Neural progenitor cell (in vitro differentiated cells): ENCODE measurements at regions not wholly inside any gene's neighbourhood (a gene's known extent, or its start where the extent isn't known, plus 50 kb on each side); places are given as distances from the start of the nearest gene placed in this dataset.

ENCODE experiments used
- DNase-seq: peaks from one replicate; pipeline ENCODE4 v3.0.0-alpha.2; 2016; ENCODE audit warnings: low spot score
- H2AFZ ChIP-seq: fragments of 200-600 bp; sonication (generic); replicated peaks from 2 replicates; pipeline ENCODE4 v1.6.1; 2016; ENCODE audit warnings: antibody characterized with exemption
- H3F3A ChIP-seq: fragments of 200-600 bp; sonication (generic); 2 replicates; pipeline ENCODE4 v1.6.1; 2016; ENCODE audit warnings: antibody characterized with exemption, low read depth
- H3K27ac ChIP-seq: fragments of 200-600 bp; sonication (generic); 2 replicates; pipeline ENCODE4 v1.5.1; 2016; ENCODE audit warnings: mild to moderate bottlenecking
- H3K27me3 ChIP-seq: fragments of 200-600 bp; sonication (generic); 2 replicates; pipeline ENCODE4 v1.6.1; 2016; ENCODE audit warnings: mild to moderate bottlenecking, moderate library complexity
- H3K36me3 ChIP-seq: fragments of 200-600 bp; sonication (generic); 2 replicates; pipeline ENCODE4 v1.5.1; 2016
- H3K4me1 ChIP-seq: fragments of 200-600 bp; sonication (generic); 2 replicates; pipeline ENCODE4 v1.6.1; 2016; ENCODE audit warnings: mixed run types
- H3K4me2 ChIP-seq: fragments of 200-600 bp; sonication (generic); 2 replicates; pipeline ENCODE4 v1.6.1; 2016
- H3K4me3 ChIP-seq: fragments of 200-600 bp; sonication (generic); 2 replicates; pipeline ENCODE4 v1.5.1; 2016
- H3K79me2 ChIP-seq: fragments of 200-600 bp; sonication (generic); 2 replicates; pipeline ENCODE4 v1.6.1; 2016; ENCODE audit warnings: low read depth
- H3K9ac ChIP-seq: fragments of 200-600 bp; sonication (generic); 2 replicates; pipeline ENCODE4 v1.6.1; 2016
- H3K9me3 ChIP-seq: fragments of 200-600 bp; sonication (generic); 2 replicates; pipeline ENCODE4 v1.5.1; 2016; ENCODE audit warnings: low read depth
- H4K20me1 ChIP-seq: fragments of 200-600 bp; sonication (generic); 2 replicates; pipeline ENCODE4 v1.6.1; 2016; ENCODE audit warnings: low read depth
- H3K27ac Mint-ChIP-seq: 3 replicates; pipeline ENCODE4 v1.8.0; 2021; ENCODE audit warnings: mixed read lengths
- H3K27me3 Mint-ChIP-seq: 2 replicates; pipeline ENCODE4 v1.8.0; 2022; ENCODE audit warnings: low read depth, mild to moderate bottlenecking, inconsistent platforms, moderate library complexity, mixed read lengths; ENCODE audit not compliant: insufficient read depth
- H3K36me3 Mint-ChIP-seq: 3 replicates; pipeline ENCODE4 v1.8.0; 2021; ENCODE audit warnings: mixed read lengths
- H3K4me1 Mint-ChIP-seq: 3 replicates; pipeline ENCODE4 v1.8.0; 2021; ENCODE audit warnings: mixed read lengths
- H3K4me3 Mint-ChIP-seq: 3 replicates; pipeline ENCODE4 v1.8.0; 2021; ENCODE audit warnings: mild to moderate bottlenecking, moderate library complexity, mixed read lengths
- H3K9me3 Mint-ChIP-seq: 3 replicates; pipeline ENCODE4 v1.8.0; 2020; ENCODE audit warnings: mixed read lengths
- CTCF ChIP-seq: fragments of 200-600 bp; sonication (generic); IDR thresholded peaks from 2 replicates; pipeline ENCODE4 v1.5.1; 2017; ENCODE audit warnings: antibody characterized with exemption, mild to moderate bottlenecking
- EZH2 ChIP-seq: fragments of 200-600 bp; sonication (generic); IDR thresholded peaks from 2 replicates; pipeline ENCODE4 v1.6.1; 2017; ENCODE audit warnings: antibody characterized with exemption, mild to moderate bottlenecking, moderate library complexity
- EZH2phosphoT487 ChIP-seq: fragments of 200-600 bp; sonication (generic); IDR thresholded peaks from 2 replicates; pipeline ENCODE4 v1.6.1; 2017; ENCODE audit warnings: antibody characterized with exemption

- H3K9me3 Mint-ChIP-seq: no peaks in the 10 kb centered on the region
- no peak overlapping the region for H3K27ac Mint-ChIP-seq
- H3K4me3 Mint-ChIP-seq: no peak overlapping the region
- no peak for TF ChIP-seq EZH2
- no peak for TF ChIP-seq EZH2phosphoT487
- TF ChIP-seq CTCF: peak; percentile 67
- no peaks in the 10 kb centered on the region for H3K4me1 Mint-ChIP-seq
- H2AFZ ChIP-seq: no peak overlapping the region
- H3K27me3 Mint-ChIP-seq: peaks cover 3% of the 10 kb centered on the region
- H3K4me1 ChIP-seq: peaks cover 3% of the 10 kb centered on the region
- no peak overlapping the region for H3K9ac ChIP-seq
- no peak overlapping the region for H3K4me2 ChIP-seq
- H3K79me2 ChIP-seq: no peaks in the 10 kb centered on the region
- no peaks in the 10 kb centered on the region for H3K36me3 Mint-ChIP-seq
- DNase-seq: peak; percentile 38
- H3K4me3 ChIP-seq: no peak overlapping the region
- H3K27me3 ChIP-seq: no peaks in the 10 kb centered on the region
- H4K20me1 ChIP-seq: no peaks in the 10 kb centered on the region
- H3K36me3 ChIP-seq: no peaks in the 10 kb centered on the region
- H3F3A ChIP-seq: no peaks in the 10 kb centered on the region
- no peaks in the 10 kb centered on the region for H3K9me3 ChIP-seq
- H3K27ac ChIP-seq: no peak overlapping the region
Observed at GRCh38 chr3:24640330-24640877, 145.8 kb upstream of the THRB start.

- no peaks in the 10 kb centered on the region for H3K4me1 Mint-ChIP-seq
- H3K9ac ChIP-seq: no peak overlapping the region
- H3K9me3 Mint-ChIP-seq: no peaks in the 10 kb centered on the region
- H3K79me2 ChIP-seq: no peaks in the 10 kb centered on the region
- H3K9me3 ChIP-seq: no peaks in the 10 kb centered on the region
- peaks cover 3% of the 10 kb centered on the region for H3K4me1 ChIP-seq
- no peaks in the 10 kb centered on the region for H3K27me3 ChIP-seq
- TF ChIP-seq EZH2 (no peak), EZH2phosphoT487 (no peak), CTCF (no peak)
- no peak overlapping the region for H3K4me2 ChIP-seq
- no peaks in the 10 kb centered on the region for H3K36me3 Mint-ChIP-seq
- no peak overlapping the region for H3K4me3 Mint-ChIP-seq
- peaks cover under 1% of the 10 kb centered on the region for H3K27me3 Mint-ChIP-seq
- no peaks in the 10 kb centered on the region for H4K20me1 ChIP-seq
- no peak overlapping the region for H3K27ac Mint-ChIP-seq
- H2AFZ ChIP-seq: no peak overlapping the region
- no peak overlapping the region for H3K27ac ChIP-seq
- H3F3A ChIP-seq: no peaks in the 10 kb centered on the region
- H3K36me3 ChIP-seq: no peaks in the 10 kb centered on the region
- H3K4me3 ChIP-seq: no peak overlapping the region
- no peak for DNase-seq
Observed at GRCh38 chr3:24641628-24642027, 147.0 kb upstream of the THRB start.

- no peaks in the 10 kb centered on the region for H3F3A ChIP-seq
- H3K79me2 ChIP-seq: no peaks in the 10 kb centered on the region
- no peaks in the 10 kb centered on the region for H4K20me1 ChIP-seq
- no peak overlapping the region for H3K27ac Mint-ChIP-seq
- H3K27ac ChIP-seq: no peak overlapping the region
- no peak overlapping the region for H3K9ac ChIP-seq
- H3K27me3 Mint-ChIP-seq: no peaks in the 10 kb centered on the region
- no peak overlapping the region for H2AFZ ChIP-seq
- no peaks in the 10 kb centered on the region for H3K9me3 ChIP-seq
- no peaks in the 10 kb centered on the region for H3K36me3 Mint-ChIP-seq
- H3K4me3 ChIP-seq: no peak overlapping the region
- H3K9me3 Mint-ChIP-seq: no peaks in the 10 kb centered on the region
- no peaks in the 10 kb centered on the region for H3K4me1 ChIP-seq
- no peak overlapping the region for H3K4me2 ChIP-seq
- H3K4me1 Mint-ChIP-seq: no peaks in the 10 kb centered on the region
- no peaks in the 10 kb centered on the region for H3K27me3 ChIP-seq
- TF ChIP-seq EZH2phosphoT487: no peak
- TF ChIP-seq EZH2: no peak
- no peak for TF ChIP-seq CTCF
- no peaks in the 10 kb centered on the region for H3K36me3 ChIP-seq
- no peak for DNase-seq
- no peak overlapping the region for H3K4me3 Mint-ChIP-seq
Observed at GRCh38 chr3:24645047-24645446, 150.4 kb upstream of the THRB start.
